ENCODE measurements at regions not wholly inside any gene's neighbourhood (a gene's known extent, or its start where the extent isn't known, plus 50 kb on each side); places are given as distances from the start of the nearest gene placed in this dataset.
"Not testable (repeated sequence)": the region's sequence is repeated elsewhere in the genome, so short reads cannot be mapped to it uniquely, and the experiment has no call there.

DNA sequence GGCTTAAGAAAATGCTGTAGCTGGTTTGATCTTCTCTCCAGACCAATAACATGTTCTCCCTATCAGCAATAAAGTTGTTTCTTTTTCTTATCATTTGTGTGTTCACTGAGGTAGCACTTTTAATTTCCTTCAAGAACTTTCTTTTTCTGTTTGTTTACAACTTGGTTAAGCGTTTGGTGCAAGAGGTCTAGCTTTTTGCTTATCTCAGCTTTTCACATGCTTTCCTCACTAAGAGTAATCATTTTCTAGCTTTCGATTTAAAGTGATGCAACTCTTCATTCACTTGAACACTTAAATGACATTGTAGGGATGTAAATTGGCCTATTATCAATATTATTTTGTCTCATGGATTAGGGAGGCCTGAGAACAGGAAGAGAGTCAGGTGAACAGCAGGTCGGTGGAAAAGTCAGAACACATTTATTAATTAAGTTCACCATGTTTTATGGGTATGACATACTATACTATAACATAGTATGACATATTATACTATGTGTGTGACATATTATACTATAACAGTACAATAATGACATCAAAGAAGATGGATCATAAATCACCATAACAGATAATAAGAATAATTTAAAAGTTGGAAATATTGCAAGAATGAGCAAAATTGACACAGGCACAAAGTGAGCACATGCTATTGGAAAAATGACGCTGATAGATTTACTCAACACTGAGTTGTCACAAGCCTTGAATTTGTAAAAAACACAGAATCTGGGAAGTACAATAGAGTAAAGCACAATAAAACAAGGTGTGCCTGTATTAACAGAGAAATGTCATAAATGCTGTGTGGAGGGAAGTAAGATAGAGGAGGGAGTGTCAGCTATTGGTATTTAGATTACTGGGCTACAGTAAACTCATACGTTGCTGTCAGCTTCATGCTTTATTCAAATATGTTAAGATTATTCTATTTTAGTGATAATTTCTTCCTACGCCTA, 218.6 kb upstream of the SLC7A11 start:
- DNase-seq (ENCODE audit: low read depth), result no peak
- no peak overlapping the region for H3K4me3 ChIP-seq (ENCODE audit: control insufficient read depth, low read depth, low read length)
- TF ChIP-seq, protein P1, sequence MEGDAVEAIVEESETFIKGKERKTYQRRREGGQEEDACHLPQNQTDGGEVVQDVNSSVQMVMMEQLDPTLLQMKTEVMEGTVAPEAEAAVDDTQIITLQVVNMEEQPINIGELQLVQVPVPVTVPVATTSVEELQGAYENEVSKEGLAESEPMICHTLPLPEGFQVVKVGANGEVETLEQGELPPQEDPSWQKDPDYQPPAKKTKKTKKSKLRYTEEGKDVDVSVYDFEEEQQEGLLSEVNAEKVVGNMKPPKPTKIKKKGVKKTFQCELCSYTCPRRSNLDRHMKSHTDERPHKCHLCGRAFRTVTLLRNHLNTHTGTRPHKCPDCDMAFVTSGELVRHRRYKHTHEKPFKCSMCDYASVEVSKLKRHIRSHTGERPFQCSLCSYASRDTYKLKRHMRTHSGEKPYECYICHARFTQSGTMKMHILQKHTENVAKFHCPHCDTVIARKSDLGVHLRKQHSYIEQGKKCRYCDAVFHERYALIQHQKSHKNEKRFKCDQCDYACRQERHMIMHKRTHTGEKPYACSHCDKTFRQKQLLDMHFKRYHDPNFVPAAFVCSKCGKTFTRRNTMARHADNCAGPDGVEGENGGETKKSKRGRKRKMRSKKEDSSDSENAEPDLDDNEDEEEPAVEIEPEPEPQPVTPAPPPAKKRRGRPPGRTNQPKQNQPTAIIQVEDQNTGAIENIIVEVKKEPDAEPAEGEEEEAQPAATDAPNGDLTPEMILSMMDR (conservative IDR thresholded peaks at IDR 0.05; ENCODE audit: control insufficient read depth, insufficient read depth, low read depth, low read length), result no peak

DNA sequence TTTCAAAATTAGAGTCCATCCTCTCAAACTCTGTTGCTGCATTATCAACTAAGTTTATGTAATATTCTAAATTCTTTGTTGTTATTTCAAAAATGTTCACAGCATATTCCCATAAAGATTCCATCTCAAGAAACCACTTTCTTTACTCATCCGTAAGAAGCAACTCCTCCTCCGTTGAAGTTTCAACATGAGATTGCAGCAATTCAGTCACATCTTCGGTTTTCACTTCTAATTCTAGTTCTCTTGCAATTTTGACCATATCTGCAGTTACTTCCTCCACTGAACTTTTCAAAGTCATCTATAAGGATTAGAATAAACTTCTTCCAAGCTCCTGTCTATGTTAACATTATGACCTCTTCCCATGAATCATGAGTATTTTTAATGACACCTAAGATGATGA, 216.6 kb upstream of the SLC7A11 start:
- no peak overlapping the region for H3K4me3 ChIP-seq (ENCODE audit: control insufficient read depth, low read depth, low read length)
- no peak for DNase-seq (ENCODE audit: low read depth)
- TF ChIP-seq, protein P1 (conservative IDR thresholded peaks at IDR 0.05; ENCODE audit: control insufficient read depth, insufficient read depth, low read depth, low read length), result no peak

DNA sequence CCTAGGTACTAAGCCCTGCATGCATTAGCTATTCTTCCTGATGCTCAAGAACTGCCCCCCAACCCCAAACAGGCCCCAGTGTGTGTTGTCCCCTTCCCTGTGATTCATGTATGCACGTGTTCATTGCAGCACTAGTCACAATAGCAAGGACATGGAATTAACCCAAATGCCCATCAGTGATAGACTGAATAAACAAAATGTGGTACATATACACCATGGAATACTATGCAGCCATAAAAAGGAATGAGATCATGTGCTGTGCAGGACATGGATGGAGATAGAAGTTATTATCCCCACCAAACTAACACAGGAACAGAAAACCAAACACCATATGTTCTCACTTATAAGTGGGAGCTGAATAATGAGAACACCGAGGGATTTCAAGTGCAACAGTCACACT, 214.2 kb upstream of the SLC7A11 start:
- H3K4me3 ChIP-seq (ENCODE audit: control insufficient read depth, low read depth, low read length); DNase-seq (ENCODE audit: low read depth): not testable (repeated sequence)

DNA sequence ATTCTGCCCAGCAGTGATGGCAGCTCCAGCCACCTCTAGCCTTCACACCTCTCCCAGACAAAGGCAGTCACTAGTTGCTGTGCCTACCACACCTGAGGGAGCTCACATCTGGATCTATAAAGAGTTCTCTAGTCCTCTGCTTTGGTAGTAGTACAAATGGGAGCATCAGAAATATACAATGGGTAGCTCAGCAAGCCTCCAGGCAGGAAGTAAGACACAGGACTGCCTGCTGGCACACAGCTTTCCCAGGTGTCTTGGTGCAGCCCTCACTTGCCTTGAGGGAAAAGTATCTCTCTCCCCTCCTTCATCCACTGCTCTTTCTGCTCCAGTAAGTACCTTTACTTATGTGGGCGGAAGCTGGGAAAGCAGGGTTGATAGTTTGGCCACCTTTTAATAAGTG, 212.9 kb upstream of the SLC7A11 start:
- TF ChIP-seq, protein P1 (conservative IDR thresholded peaks at IDR 0.05; ENCODE audit: control insufficient read depth, insufficient read depth, low read depth, low read length), result no peak
- no peak overlapping the region for H3K4me3 ChIP-seq (ENCODE audit: control insufficient read depth, low read depth, low read length)
- DNase-seq (ENCODE audit: low read depth), result no peak

DNA sequence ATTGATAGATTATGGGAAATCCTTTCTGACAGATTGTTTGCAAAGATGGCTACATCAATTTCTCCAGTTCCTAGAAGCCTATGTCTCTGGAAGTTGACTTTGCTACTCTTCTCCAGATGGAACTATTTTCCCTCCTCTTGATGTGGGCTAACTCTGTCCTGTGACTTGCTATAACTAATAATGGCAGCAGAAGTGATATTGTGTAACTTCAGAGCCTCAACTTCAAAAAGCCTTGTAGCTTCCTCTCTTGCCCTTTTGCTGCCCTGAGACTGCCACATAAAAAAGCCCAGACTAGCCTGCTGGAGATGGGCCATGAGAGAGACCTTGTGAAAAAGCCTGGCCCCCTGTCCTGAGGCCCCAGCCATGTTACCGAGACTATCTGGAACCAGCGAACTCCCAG, 210.7 kb upstream of the SLC7A11 start:
- TF ChIP-seq, protein P1 (conservative IDR thresholded peaks at IDR 0.05; ENCODE audit: control insufficient read depth, insufficient read depth, low read depth, low read length), result no peak
- no peak for DNase-seq (ENCODE audit: low read depth)
- no peak overlapping the region for H3K4me3 ChIP-seq (ENCODE audit: control insufficient read depth, low read depth, low read length)

DNA sequence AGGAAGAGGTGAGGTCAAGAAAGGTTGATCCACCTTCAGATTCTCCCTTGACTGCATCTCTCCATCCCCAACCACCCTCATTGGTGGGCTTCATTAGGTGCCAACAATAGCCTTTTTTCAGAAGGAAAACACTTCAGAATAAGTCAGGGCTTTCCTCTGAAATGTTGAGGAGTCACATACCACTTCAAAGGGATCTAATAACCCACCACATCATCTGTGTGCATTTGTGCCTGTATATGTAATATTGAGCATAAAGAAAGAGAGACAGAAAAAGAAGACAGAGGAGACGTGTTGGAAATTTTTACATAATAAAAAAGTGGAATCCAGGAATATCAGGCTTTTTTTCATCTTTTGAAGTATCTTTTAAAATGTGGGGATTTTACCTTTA, 209.1 kb upstream of the SLC7A11 start:
- no peak for DNase-seq (ENCODE audit: low read depth)
- TF ChIP-seq, protein P1 (conservative IDR thresholded peaks at IDR 0.05; ENCODE audit: control insufficient read depth, insufficient read depth, low read depth, low read length), result no peak
- no peak overlapping the region for H3K4me3 ChIP-seq (ENCODE audit: control insufficient read depth, low read depth, low read length)

DNA sequence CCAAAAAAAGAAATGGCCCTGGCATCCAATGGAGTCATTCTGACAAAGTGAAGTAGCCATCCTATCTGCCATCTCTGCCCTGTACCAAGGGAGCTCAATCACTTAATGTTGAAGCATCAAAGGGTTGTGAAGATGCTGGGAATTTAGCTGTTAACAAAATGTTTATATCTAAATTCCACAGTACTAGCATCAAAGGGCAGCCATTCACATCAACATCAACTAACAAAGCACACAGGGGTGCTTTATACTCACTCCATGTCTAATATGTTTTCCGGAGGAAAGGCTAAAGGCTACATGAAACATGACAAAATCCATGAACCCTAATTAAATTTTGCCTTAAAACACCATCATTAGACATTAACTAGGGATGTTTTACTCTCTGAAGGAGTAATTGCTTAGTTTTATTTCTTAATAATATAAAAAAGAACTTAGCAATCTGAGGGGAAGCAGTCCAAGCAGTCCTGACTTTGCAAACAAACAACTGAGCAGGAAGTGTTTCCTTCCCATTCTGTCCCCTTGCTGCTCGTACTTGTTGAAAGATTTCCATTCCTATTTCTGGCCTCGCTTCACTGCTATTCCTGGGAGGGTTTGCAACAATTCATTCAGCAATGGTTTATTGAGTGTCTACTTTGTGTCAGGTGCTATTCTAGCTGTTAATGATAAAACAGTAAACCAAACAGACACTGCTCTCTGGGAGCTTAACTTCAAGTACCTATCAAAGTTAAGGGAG, 208.6 kb upstream of the SLC7A11 start:
- TF ChIP-seq, protein P1 (conservative IDR thresholded peaks at IDR 0.05; ENCODE audit: control insufficient read depth, insufficient read depth, low read depth, low read length), result no peak
- no peak for DNase-seq (ENCODE audit: low read depth)
- no peak overlapping the region for H3K4me3 ChIP-seq (ENCODE audit: control insufficient read depth, low read depth, low read length)

Measured in fibroblast of mammary gland (primary cell).